ENCODE measurements at regions not wholly inside any gene's neighbourhood (a gene's known extent, or its start where the extent isn't known, plus 50 kb on each side); places are given as distances from the start of the nearest gene placed in this dataset.

- no peak for DNase-seq
These were observed 311.8 kb upstream of the ATP2B1 start for GRCh38 chr12:90020436-90020835.

GRCh38 chr12:90020014-90020413, 311.4 kb upstream of the ATP2B1 start:
- no peak for DNase-seq

- no peak for DNase-seq
These were observed 308.7 kb upstream of the ATP2B1 start for GRCh38 chr12:90017316-90017715.

GRCh38 chr12:90015228-90015627, 306.6 kb upstream of the ATP2B1 start:
- DNase-seq, result no peak

GRCh38 chr12:90013409-90013808, 304.8 kb upstream of the ATP2B1 start:
- no peak for DNase-seq

- no peak for DNase-seq
These were observed 301.5 kb upstream of the ATP2B1 start for GRCh38 chr12:90010089-90010488.

GRCh38 chr12:90008277-90008676, 299.6 kb upstream of the ATP2B1 start:
- no peak for DNase-seq

GRCh38 chr12:90004319-90005074, 295.9 kb upstream of the ATP2B1 start:
- no peak for DNase-seq

GRCh38 chr12:90003688-90004087, 295.1 kb upstream of the ATP2B1 start:
- no peak for DNase-seq

- no peak for DNase-seq
These were observed 292.1 kb upstream of the ATP2B1 start for GRCh38 chr12:90000721-90001120.

GRCh38 chr12:89999699-90000505, 291.3 kb upstream of the ATP2B1 start:
- no peak for DNase-seq

- DNase-seq, result no peak
These were observed 287.2 kb upstream of the ATP2B1 start for GRCh38 chr12:89995870-89996269.

GRCh38 chr12:89994911-89995310, 286.3 kb upstream of the ATP2B1 start:
- DNase-seq, result no peak

GRCh38 chr12:89993632-89994031, 285.0 kb upstream of the ATP2B1 start:
- DNase-seq, result no peak

- DNase-seq, result no peak
These were observed 284.2 kb upstream of the ATP2B1 start for GRCh38 chr12:89992668-89993451.

- no peak for DNase-seq
These were observed 283.4 kb upstream of the ATP2B1 start for GRCh38 chr12:89991807-89992590.

GRCh38 chr12:89988188-89988915, 279.7 kb upstream of the ATP2B1 start:
- no peak for DNase-seq

- no peak for DNase-seq
These were observed 277.3 kb upstream of the ATP2B1 start for GRCh38 chr12:89985935-89986334.

- no peak for DNase-seq
These were observed 276.2 kb upstream of the ATP2B1 start for GRCh38 chr12:89984846-89985245.

GRCh38 chr12:89983622-89984021, 275.0 kb upstream of the ATP2B1 start:
- no peak for DNase-seq

- DNase-seq, result no peak
These were observed 271.6 kb upstream of the ATP2B1 start for GRCh38 chr12:89980236-89980635.

Data from NCI-H345 (cell line).